ENCODE measurements at regions not wholly inside any gene's neighbourhood (a gene's known extent, or its start where the extent isn't known, plus 50 kb on each side); places are given as distances from the start of the nearest gene placed in this dataset.
"Not testable (repeated sequence)": the region's sequence is repeated elsewhere in the genome, so short reads cannot be mapped to it uniquely, and the experiment has no call there.

DNA sequence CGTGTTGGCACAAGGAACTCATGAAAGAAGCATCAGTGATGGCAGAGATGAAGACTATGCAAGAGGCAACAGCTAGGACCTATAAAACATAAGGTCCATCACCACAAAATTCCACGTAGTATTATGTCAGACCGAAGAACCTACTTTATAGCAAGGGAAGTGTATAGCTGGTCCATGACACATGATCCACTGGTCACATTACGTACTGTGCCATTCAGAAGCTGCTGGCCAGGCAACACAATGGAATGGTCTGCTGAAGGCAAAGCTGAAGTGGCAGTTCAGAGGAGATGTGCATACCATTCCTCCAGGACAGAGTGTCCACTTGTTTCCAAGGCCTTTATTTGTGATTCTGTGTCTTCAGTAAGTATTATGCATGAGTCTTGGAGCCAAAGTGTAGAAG lies 215.5 kb upstream of the UGT8 start:
- no peak for DNase-seq

GRCh38 chr4:114383721-114384120 lies 214.9 kb upstream of the UGT8 start:
- DNase-seq: no peak

- no peak for DNase-seq
Observed at GRCh38 chr4:114384629-114385028, 214.0 kb upstream of the UGT8 start.

- DNase-seq: no peak
Observed at GRCh38 chr4:114385195-114385985, 213.2 kb upstream of the UGT8 start.

GRCh38 chr4:114386637-114387233 lies 211.9 kb upstream of the UGT8 start:
- DNase-seq: no peak

DNA sequence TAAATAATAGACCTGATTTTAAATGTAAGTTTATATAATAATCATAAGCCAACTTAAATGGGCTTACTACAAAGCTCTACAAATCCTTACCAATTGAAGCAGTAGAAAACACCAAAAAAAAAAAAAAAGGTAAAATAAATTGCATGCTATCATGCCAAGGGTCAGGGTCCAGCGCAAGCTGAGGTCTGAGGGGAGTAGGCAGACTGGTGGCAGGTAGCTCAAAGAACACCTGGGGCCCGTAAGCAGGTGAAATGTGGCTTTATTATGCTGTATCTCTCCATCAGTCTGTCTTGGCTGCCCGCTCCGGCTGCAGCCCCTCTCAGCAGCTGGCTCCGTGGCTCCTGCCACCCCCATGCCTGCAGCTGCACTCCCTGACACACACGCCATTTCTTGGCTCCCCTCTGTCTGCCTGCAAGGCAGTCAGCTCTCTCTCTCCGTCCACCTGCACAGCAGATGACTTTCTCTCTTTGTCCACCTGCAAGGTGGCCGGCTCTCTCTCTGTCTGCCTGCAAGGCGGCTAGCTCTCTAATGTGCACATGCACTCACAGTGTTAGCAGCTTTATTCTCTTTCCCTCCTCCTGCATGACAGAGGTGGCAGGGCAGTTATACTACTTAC lies 209.4 kb upstream of the UGT8 start:
- no peak for DNase-seq

- DNase-seq: no peak
Observed at GRCh38 chr4:114393295-114394038, 205.1 kb upstream of the UGT8 start.

DNA sequence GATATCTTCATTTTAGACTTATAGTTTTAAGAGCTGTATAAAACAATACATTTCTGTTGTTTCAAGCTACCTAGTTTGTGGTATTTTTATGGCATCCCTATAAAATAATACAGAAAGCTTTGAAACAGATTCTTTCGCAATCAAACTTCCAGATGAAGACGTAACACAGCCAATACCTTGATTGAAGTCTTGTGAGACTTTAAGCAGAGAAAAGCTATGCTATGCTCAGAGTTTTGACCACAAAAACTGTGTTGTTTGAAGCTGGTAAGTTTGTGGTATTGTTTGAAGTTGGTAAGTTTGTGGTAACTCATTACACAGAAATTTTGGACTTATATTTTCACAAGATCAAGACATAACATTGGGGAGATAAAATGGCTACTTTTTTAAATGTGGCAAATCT lies 201.8 kb upstream of the UGT8 start:
- DNase-seq: no peak

- no peak for DNase-seq
Observed at GRCh38 chr4:114398410-114398809, 200.2 kb upstream of the UGT8 start.

- DNase-seq: peak; percentile 1
Observed at GRCh38 chr4:114399105-114399504, 199.5 kb upstream of the UGT8 start.

DNA sequence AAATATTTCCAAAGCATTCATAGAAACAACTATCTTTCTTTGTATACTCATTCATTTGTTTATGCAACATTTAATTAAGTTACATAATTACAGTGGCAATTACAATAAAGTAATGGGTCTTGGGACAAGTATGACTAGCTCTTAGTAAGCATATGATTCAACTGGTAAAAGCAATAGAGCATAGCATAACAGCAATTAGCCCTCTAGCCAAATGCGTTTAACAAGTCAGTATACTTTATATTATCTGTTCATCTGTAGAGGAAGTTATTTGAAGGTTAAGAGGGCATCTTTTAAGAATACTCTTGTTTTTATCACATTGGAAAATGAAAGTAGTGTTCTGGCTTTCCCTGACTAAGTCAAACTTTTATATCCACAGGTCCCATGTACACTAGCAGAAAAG lies 198.1 kb upstream of the UGT8 start:
- DNase-seq: no peak

GRCh38 chr4:114401483-114401882 lies 197.1 kb upstream of the UGT8 start:
- DNase-seq: no peak

- DNase-seq: no peak
Observed at GRCh38 chr4:114417214-114417613, 181.4 kb upstream of the UGT8 start.

DNA sequence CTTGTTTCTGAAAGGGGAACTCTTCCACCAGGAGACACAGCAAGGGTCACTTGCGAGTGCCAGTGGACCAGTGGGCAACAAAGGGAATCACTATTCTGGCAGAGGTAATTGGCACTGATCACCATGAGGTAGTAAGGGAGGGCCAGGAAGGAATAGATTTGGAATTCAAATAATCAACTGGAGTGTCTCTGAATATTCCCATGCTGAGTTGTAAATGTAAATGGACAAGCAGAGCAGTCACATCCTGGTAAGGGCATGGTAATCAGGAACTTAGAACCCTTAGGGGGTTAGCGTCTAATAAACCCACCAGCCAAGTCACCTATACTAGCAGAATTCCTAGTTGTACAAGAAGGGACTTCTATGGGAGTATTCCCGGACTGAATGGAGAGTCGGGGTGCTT lies 178.5 kb upstream of the UGT8 start:
- DNase-seq: no peak

DNA sequence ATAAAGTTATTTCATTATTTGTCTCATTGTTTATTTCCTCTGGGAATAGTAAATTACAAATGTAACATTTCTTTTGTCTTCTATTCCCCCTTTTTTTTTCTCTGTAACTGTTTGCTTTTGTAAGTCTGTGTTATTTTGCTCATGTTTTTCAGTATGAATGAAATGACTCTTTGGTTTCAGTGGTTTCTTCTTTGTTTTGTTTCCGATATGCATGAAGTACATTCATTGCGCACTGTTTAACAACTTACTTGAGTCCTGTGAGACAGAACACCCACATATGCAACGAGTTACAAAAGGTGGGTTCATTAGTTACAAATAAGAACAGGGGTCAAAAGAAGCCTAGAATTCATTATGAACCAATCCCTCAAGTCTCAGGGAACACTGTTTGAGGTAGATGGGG lies 175.0 kb upstream of the UGT8 start:
- no peak for DNase-seq

DNA sequence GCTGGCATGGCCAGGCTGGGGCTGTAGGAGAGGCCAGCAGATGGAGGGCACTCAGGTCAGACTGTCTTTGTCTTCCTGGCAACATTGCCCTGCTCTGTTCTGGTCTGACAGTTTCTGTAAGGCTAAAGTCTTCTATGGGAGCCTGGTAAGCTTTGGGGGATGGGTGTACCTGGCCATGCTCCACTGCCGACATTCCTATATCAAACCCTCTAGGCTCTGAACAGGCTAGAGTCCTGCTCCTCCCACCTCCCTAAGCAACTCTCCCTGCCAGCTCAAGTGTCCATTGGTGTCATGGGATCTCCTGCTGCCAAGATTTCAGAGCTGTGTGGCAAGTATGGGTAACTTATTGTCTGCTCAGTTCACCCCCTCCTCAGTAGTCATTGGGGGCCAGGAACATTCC lies 163.5 kb upstream of the UGT8 start:
- DNase-seq: no peak

GRCh38 chr4:114442856-114443255 lies 155.8 kb upstream of the UGT8 start:
- no peak for DNase-seq

DNA sequence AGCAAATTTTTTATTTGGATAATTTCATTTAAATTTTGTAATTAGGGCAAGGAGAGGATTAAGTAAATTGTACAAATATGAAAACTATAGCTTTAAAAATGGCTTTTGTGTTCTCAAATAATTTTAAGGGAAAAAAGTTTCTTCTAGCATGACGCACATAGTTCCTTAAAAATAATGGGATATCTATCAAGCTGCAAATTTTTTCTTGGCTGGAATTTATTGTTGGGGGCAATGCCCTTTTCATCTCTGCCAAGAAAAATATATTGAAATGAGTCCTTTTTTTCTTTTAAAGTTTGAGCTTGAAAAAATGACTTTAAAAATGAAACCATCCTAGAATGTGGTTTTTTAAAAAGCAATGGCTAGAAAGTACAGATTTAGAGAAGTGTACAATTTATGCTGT lies 154.4 kb upstream of the UGT8 start:
- DNase-seq: no peak

GRCh38 chr4:114447963-114448516 lies 150.6 kb upstream of the UGT8 start:
- DNase-seq: not testable (repeated sequence)

- no peak for DNase-seq
Observed at GRCh38 chr4:114458728-114459127, 139.9 kb upstream of the UGT8 start.

- DNase-seq: no peak
Observed at GRCh38 chr4:114464726-114465272, 133.8 kb upstream of the UGT8 start.

DNA sequence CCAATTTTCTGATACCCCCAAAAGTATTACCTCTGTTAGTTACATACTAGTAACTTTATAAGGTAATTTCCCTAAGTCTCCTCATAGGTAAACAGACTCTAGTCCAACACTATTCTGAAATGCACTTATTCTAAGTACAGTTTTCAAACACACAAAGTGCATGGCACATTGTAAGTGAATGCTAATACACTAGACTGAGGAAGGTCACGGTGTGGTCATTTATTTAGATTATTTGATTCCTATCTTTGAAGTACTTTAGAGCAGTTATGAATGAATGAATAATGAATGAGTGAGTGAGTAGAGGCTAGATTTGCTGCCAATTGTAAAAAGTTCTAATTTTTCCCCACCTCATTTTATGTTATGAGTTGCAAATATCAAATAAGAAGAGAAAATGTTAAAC lies 132.8 kb upstream of the UGT8 start:
- DNase-seq: no peak

DNA sequence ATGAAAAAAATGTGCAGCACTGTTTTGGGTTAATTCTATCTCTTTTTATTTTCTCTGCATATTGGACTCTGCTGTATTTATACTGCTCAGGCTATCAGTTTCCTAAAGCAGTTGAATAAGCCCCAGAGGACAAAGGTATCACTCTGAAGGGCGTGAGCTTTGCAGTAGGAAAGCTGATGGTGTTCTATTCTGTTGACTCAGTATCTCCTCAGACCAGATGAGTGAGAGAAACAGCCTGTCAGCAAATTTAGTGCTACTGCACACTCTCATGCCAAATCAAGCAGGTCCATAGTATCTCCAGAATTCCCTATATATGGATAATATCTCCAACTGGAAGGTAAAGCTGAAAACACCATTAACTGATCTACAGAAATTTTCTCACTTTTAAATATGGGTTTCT lies 132.3 kb upstream of the UGT8 start:
- DNase-seq: no peak
